ENCODE measurements at regions not wholly inside any gene's neighbourhood (a gene's known extent, or its start where the extent isn't known, plus 50 kb on each side); places are given as distances from the start of the nearest gene placed in this dataset.
"Not testable (repeated sequence)": the region's sequence is repeated elsewhere in the genome, so short reads cannot be mapped to it uniquely, and the experiment has no call there.

GRCh38 chr1:22332795-22333499, 118.7 kb upstream of the ZBTB40 start:
- no peak for DNase-seq (ENCODE audit: low read depth)

- DNase-seq (ENCODE audit: low read depth) = no peak
Measured at GRCh38 chr1:22333516-22334121, 118.0 kb upstream of the ZBTB40 start.

- no peak for DNase-seq (ENCODE audit: low read depth)
Measured at GRCh38 chr1:22334860-22335550, 116.6 kb upstream of the ZBTB40 start.

GRCh38 chr1:22336274-22336673, 115.4 kb upstream of the ZBTB40 start:
- not testable (repeated sequence) for DNase-seq (ENCODE audit: low read depth)

- DNase-seq (ENCODE audit: low read depth) = not testable (repeated sequence)
Measured at GRCh38 chr1:22336696-22337545, 114.7 kb upstream of the ZBTB40 start.

- DNase-seq (ENCODE audit: low read depth) = no peak
Measured at GRCh38 chr1:22338071-22338765, 113.4 kb upstream of the ZBTB40 start.

GRCh38 chr1:22339237-22339636, 112.4 kb upstream of the ZBTB40 start:
- no peak for DNase-seq (ENCODE audit: low read depth)

GRCh38 chr1:22340066-22340465, 111.6 kb upstream of the ZBTB40 start:
- DNase-seq (ENCODE audit: low read depth) = no peak

GRCh38 chr1:22340873-22341272, 110.8 kb upstream of the ZBTB40 start:
- no peak for DNase-seq (ENCODE audit: low read depth)

- DNase-seq (ENCODE audit: low read depth) = no peak
Measured at GRCh38 chr1:22341791-22342605, 109.7 kb upstream of the ZBTB40 start.

GRCh38 chr1:22342734-22343191, 108.9 kb upstream of the ZBTB40 start:
- no peak for DNase-seq (ENCODE audit: low read depth)

- DNase-seq (ENCODE audit: low read depth) = no peak
Measured at GRCh38 chr1:22343456-22344328, 108.0 kb upstream of the ZBTB40 start.

GRCh38 chr1:22344329-22344630, 107.4 kb upstream of the ZBTB40 start:
- DNase-seq (ENCODE audit: low read depth) = no peak

GRCh38 chr1:22344851-22345560, 106.6 kb upstream of the ZBTB40 start:
- no peak for DNase-seq (ENCODE audit: low read depth)

GRCh38 chr1:22347854-22348760, 103.5 kb upstream of the ZBTB40 start:
- no peak for DNase-seq (ENCODE audit: low read depth)

GRCh38 chr1:22349362-22350043, 102.1 kb upstream of the ZBTB40 start:
- DNase-seq (ENCODE audit: low read depth) = no peak

- no peak for DNase-seq (ENCODE audit: low read depth)
Measured at GRCh38 chr1:22350171-22350923, 101.3 kb upstream of the ZBTB40 start.

Measured in stimulated activated CD8-positive, alpha-beta memory T cell treated with anti-CD3 and anti-CD28 coated beads, Interleukin-4, amount 100 ng/mL, for 24 hours (primary cell).